Endothelial cell of umbilical vein (primary cell): ENCODE measurements at regions not wholly inside any gene's neighbourhood (a gene's known extent, or its start where the extent isn't known, plus 50 kb on each side); places are given as distances from the start of the nearest gene placed in this dataset.

Source experiments
- CTCF ChIP-seq, 2 donors: IDR thresholded peaks; 1 replicate in 1 of 2; 2 replicates in 1 of 2; pipeline ENCODE4 v1.5.1; 2011; ENCODE audit warnings: low read length in 2 of 2, mild to moderate bottlenecking in 2 of 2, moderate library complexity in 2 of 2, control low read depth in 1 of 2, inconsistent platforms in 1 of 2, low read depth in 1 of 2; ENCODE audit not compliant: insufficient read depth in 1 of 2; ENCODE audit errors: extremely low read depth in 1 of 2
- EZH2 ChIP-seq: IDR thresholded peaks from 2 replicates; pipeline ENCODE4 v1.6.1; 2012; ENCODE audit warnings: borderline replicate concordance, low read depth, mild to moderate bottlenecking, moderate library complexity, low read length, inconsistent platforms; ENCODE audit not compliant: severe bottlenecking
- FOS ChIP-seq: IDR thresholded peaks from 2 replicates; pipeline ENCODE4 v1.6.1; 2011; ENCODE audit warnings: mild to moderate bottlenecking, low read length, moderate library complexity, borderline replicate concordance; ENCODE audit not compliant: insufficient read depth
- GATA2 ChIP-seq: IDR thresholded peaks from 2 replicates; pipeline ENCODE4 v1.7.0; 2011; ENCODE audit warnings: low read depth, mild to moderate bottlenecking, moderate library complexity, mixed read lengths, low read length; ENCODE audit not compliant: insufficient read length, insufficient read depth
- JUN ChIP-seq: IDR thresholded peaks from 2 replicates; pipeline ENCODE4 v1.6.1; 2011; ENCODE audit warnings: borderline replicate concordance, low read depth; ENCODE audit not compliant: insufficient read length, insufficient read depth
- MAX ChIP-seq: IDR thresholded peaks from 2 replicates; pipeline ENCODE4 v1.6.1; 2011; ENCODE audit not compliant: insufficient read depth, insufficient read length
- POLR2A ChIP-seq: IDR thresholded peaks from 2 replicates; pipeline ENCODE4 v1.6.1; 2012; ENCODE audit warnings: low read depth, mild to moderate bottlenecking, control low read depth, low read length
- POLR2AphosphoS5 ChIP-seq: IDR thresholded peaks from 2 replicates; pipeline ENCODE4 v1.6.1; 2012; ENCODE audit warnings: low read depth, mild to moderate bottlenecking, control low read depth, low read length, moderate library complexity; ENCODE audit not compliant: insufficient read depth

- TF ChIP-seq CTCF (IDR thresholded peaks at IDR 0.05; ENCODE audit: extremely low read depth in 1 of 2, insufficient read depth in 1 of 2, low read depth in 1 of 2, low read length in 2 of 2) = no peak
- TF ChIP-seq POLR2AphosphoS5 = no peak
- no peak for TF ChIP-seq POLR2A
- no peak for TF ChIP-seq MAX
- no peak for TF ChIP-seq JUN
- TF ChIP-seq FOS = no peak
- no peak for TF ChIP-seq EZH2
- no peak for TF ChIP-seq GATA2
These were observed 54.8 kb upstream of the GATA5 start for GRCh38 chr20:62530643-62531032.
